ENCODE measurements at regions not wholly inside any gene's neighbourhood (a gene's known extent, or its start where the extent isn't known, plus 50 kb on each side); places are given as distances from the start of the nearest gene placed in this dataset.

- no peak for DNase-seq (ENCODE audit: low read depth in 2 of 2)
Measured at GRCh38 chr11:112810951-112811350, 150.3 kb upstream of the NCAM1 start.

- DNase-seq (ENCODE audit: low read depth in 2 of 2): no peak
Measured at GRCh38 chr11:112811783-112812182, 149.4 kb upstream of the NCAM1 start.

- DNase-seq (ENCODE audit: low read depth in 2 of 2): no peak
Measured at GRCh38 chr11:112812729-112813128, 148.5 kb upstream of the NCAM1 start.

GRCh38 chr11:112814168-112814567, 147.1 kb upstream of the NCAM1 start:
- DNase-seq (ENCODE audit: low read depth in 2 of 2): no peak

GRCh38 chr11:112817376-112817775, 143.8 kb upstream of the NCAM1 start:
- DNase-seq (ENCODE audit: low read depth in 2 of 2): no peak

GRCh38 chr11:112822478-112823274, 138.5 kb upstream of the NCAM1 start:
- no peak for DNase-seq (ENCODE audit: low read depth in 2 of 2)

- DNase-seq (ENCODE audit: low read depth in 2 of 2): no peak
Measured at GRCh38 chr11:112826026-112826425, 135.2 kb upstream of the NCAM1 start.

- DNase-seq (ENCODE audit: low read depth in 2 of 2): no peak
Measured at GRCh38 chr11:112826788-112827187, 134.4 kb upstream of the NCAM1 start.

- no peak for DNase-seq (ENCODE audit: low read depth in 2 of 2)
Measured at GRCh38 chr11:112828421-112828820, 132.8 kb upstream of the NCAM1 start.

GRCh38 chr11:112829971-112830654, 131.1 kb upstream of the NCAM1 start:
- DNase-seq (ENCODE audit: low read depth in 2 of 2): no peak

GRCh38 chr11:112831041-112831440, 130.2 kb upstream of the NCAM1 start:
- no peak for DNase-seq (ENCODE audit: low read depth in 2 of 2)

- DNase-seq (ENCODE audit: low read depth in 2 of 2): no peak
Measured at GRCh38 chr11:112831969-112832766, 129.1 kb upstream of the NCAM1 start.

GRCh38 chr11:112834277-112834755, 126.9 kb upstream of the NCAM1 start:
- DNase-seq (ENCODE audit: low read depth in 2 of 2): no peak

- no peak for DNase-seq (ENCODE audit: low read depth in 2 of 2)
Measured at GRCh38 chr11:112835591-112836255, 125.5 kb upstream of the NCAM1 start.

- no peak for DNase-seq (ENCODE audit: low read depth in 2 of 2)
Measured at GRCh38 chr11:112836256-112836602, 125.0 kb upstream of the NCAM1 start.

- no peak for DNase-seq (ENCODE audit: low read depth in 2 of 2)
Measured at GRCh38 chr11:112837162-112837826, 123.9 kb upstream of the NCAM1 start.

- DNase-seq (ENCODE audit: low read depth in 2 of 2): no peak
Measured at GRCh38 chr11:112839051-112839450, 122.2 kb upstream of the NCAM1 start.

- DNase-seq (ENCODE audit: low read depth in 2 of 2): no peak
Measured at GRCh38 chr11:112841729-112842128, 119.5 kb upstream of the NCAM1 start.

GRCh38 chr11:112842151-112842550, 119.1 kb upstream of the NCAM1 start:
- no peak for DNase-seq (ENCODE audit: low read depth in 2 of 2)

GRCh38 chr11:112844517-112844916, 116.7 kb upstream of the NCAM1 start:
- no peak for DNase-seq (ENCODE audit: low read depth in 2 of 2)

GRCh38 chr11:112847568-112847967, 113.7 kb upstream of the NCAM1 start:
- no peak for DNase-seq (ENCODE audit: low read depth in 2 of 2)
